ENCODE measurements at regions not wholly inside any gene's neighbourhood (a gene's known extent, or its start where the extent isn't known, plus 50 kb on each side); places are given as distances from the start of the nearest gene placed in this dataset.

- Histone ChIP-seq H3K27me3 (no peaks in the 10 kb centered on the region), H3K4me3 (no peak overlapping the region), H3K36me3 (no peaks in the 10 kb centered on the region), H3K4me1 (ENCODE audit: low read depth) (peaks cover 29% of the 10 kb centered on the region), H3K27ac (no peak overlapping the region), H3K9me3 (ENCODE audit: low read depth) (no peaks in the 10 kb centered on the region)
- no peak for TF ChIP-seq CTCF (IDR thresholded peaks at IDR 0.05; ENCODE audit: low read depth, low read length)
- no peak for DNase-seq (ENCODE audit: low read depth in 1 of 2, low spot score in 1 of 2)
Observed at GRCh38 chr2:66692521-66693054, 257.7 kb downstream of the MEIS1 start.

- DNase-seq (ENCODE audit: low read depth in 1 of 2, low spot score in 1 of 2) = no peak
- H3K4me1 ChIP-seq (ENCODE audit: low read depth) = peaks cover 32% of the 10 kb centered on the region
- no peaks in the 10 kb centered on the region for H3K36me3 ChIP-seq
- H3K27ac ChIP-seq = no peak overlapping the region
- H3K4me3 ChIP-seq = no peak overlapping the region
- no peaks in the 10 kb centered on the region for H3K9me3 ChIP-seq (ENCODE audit: low read depth)
- no peaks in the 10 kb centered on the region for H3K27me3 ChIP-seq
- TF ChIP-seq CTCF (IDR thresholded peaks at IDR 0.05; ENCODE audit: low read depth, low read length) = no peak
Observed at GRCh38 chr2:66693076-66693965, 258.4 kb downstream of the MEIS1 start.

- no peaks in the 10 kb centered on the region for H3K27me3 ChIP-seq
- H3K4me3 ChIP-seq = no peak overlapping the region
- H3K36me3 ChIP-seq = no peaks in the 10 kb centered on the region
- H3K27ac ChIP-seq = no peak overlapping the region
- no peaks in the 10 kb centered on the region for H3K9me3 ChIP-seq (ENCODE audit: low read depth)
- TF ChIP-seq CTCF (IDR thresholded peaks at IDR 0.05; ENCODE audit: low read depth, low read length) = no peak
- peaks cover 32% of the 10 kb centered on the region for H3K4me1 ChIP-seq (ENCODE audit: low read depth)
- DNase-seq (ENCODE audit: low read depth in 1 of 2, low spot score in 1 of 2) = no peak
Observed at GRCh38 chr2:66694087-66694860, 259.3 kb downstream of the MEIS1 start.

GRCh38 chr2:66695226-66695735 is 260.4 kb downstream of the MEIS1 start:
- DNase-seq (ENCODE audit: low read depth in 1 of 2, low spot score in 1 of 2) = no peak
- Histone ChIP-seq H3K27ac (no peak overlapping the region), H3K4me3 (no peak overlapping the region), H3K4me1 (ENCODE audit: low read depth) (peaks cover 40% of the 10 kb centered on the region), H3K27me3 (no peaks in the 10 kb centered on the region), H3K36me3 (no peaks in the 10 kb centered on the region), H3K9me3 (ENCODE audit: low read depth) (no peaks in the 10 kb centered on the region)
- TF ChIP-seq CTCF (IDR thresholded peaks at IDR 0.05; ENCODE audit: low read depth, low read length) = no peak

- Histone ChIP-seq H3K27ac (no peak overlapping the region), H3K4me3 (no peak overlapping the region), H3K27me3 (no peaks in the 10 kb centered on the region), H3K9me3 (ENCODE audit: low read depth) (no peaks in the 10 kb centered on the region), H3K36me3 (no peaks in the 10 kb centered on the region), H3K4me1 (ENCODE audit: low read depth) (peaks cover 38% of the 10 kb centered on the region)
- TF ChIP-seq CTCF (IDR thresholded peaks at IDR 0.05; ENCODE audit: low read depth, low read length) = no peak
- no peak for DNase-seq (ENCODE audit: low read depth in 1 of 2, low spot score in 1 of 2)
Observed at GRCh38 chr2:66696374-66696773, 261.4 kb downstream of the MEIS1 start.

Measured in cardiac muscle cell (in vitro differentiated cells and primary cell).